K562 (cell line): ENCODE measurements at regions not wholly inside any gene's neighbourhood (a gene's known extent, or its start where the extent isn't known, plus 50 kb on each side); places are given as distances from the start of the nearest gene placed in this dataset.

Source experiments
- ATAC-seq: fragments of 200-7000 bp; cut with Tn5 transposase; 3 replicates; pipeline ENCODE4 v1.9.1; 2020; ENCODE audit warnings: moderate library complexity
- BruUV-seq: library from RNA; stranded (reverse); fragments of 400-500 nt; replicated peaks from 2 replicates; lab custom pipeline; 2021; lab: Mats Ljungman, UMichigan
- CTCF ChIA-PET: fragments of 300-600 bp; formaldehyde crosslinking; extraction: SDS; loops from one replicate; lab custom pipeline; 2021; ENCODE audit warnings: low intra/inter-chr PET ratio; lab: Yijun Ruan, JAX
- POLR2A ChIA-PET: fragments of 300-600, 350-650 bp; sonication (Branson Sonifier 250); formaldehyde crosslinking; extraction: SDS; loops from one replicate; lab custom pipeline; 2021; ENCODE audit warnings: antibody characterized with exemption, inconsistent platforms; lab: Yijun Ruan, JAX
- DNase-seq, 4 experiments: peaks; one replicate each; pipeline versions ENCODE4 v3.0.0 to v3.0.0-alpha.2; 2011 to 2018; ENCODE audit warnings: low spot score in 3 of 4, mixed read lengths in 3 of 4; ENCODE audit errors: extremely low read depth in 1 of 4
- FAIRE-seq: peaks from 2 replicates; lab custom pipeline; 2011; peaks lifted over from hg19 to GRCh38; lab: Jason Lieb, UNC
- H2AFZ ChIP-seq: 2 replicates; pipeline ENCODE4 v1.6.0; 2011; ENCODE audit warnings: low read depth, low read length, control low read depth, inconsistent platforms
- H3K27ac ChIP-seq: fragments of 200-600 bp; 3 replicates; pipeline ENCODE4 v1.8.0; 2011; ENCODE audit warnings: low read depth, mild to moderate bottlenecking, control low read depth, inconsistent platforms, low read length, moderate library complexity, mixed read lengths; ENCODE audit errors: extremely low read depth
- H3K27me3 ChIP-seq, 2 experiments: fragments of 300-600 bp in 1 of 2; 2 replicates in 1 of 2; 3 replicates in 1 of 2; pipeline versions ENCODE4 v1.6.0 to v1.8.0; 2011; ENCODE audit warnings: inconsistent platforms in 2 of 2, low read length in 2 of 2, mild to moderate bottlenecking in 1 of 2, mixed read lengths in 1 of 2, moderate library complexity in 1 of 2; ENCODE audit not compliant: control insufficient read depth in 2 of 2, insufficient read depth in 2 of 2
- H3K36me3 ChIP-seq: fragments of 300-600 bp; 3 replicates; pipeline ENCODE4 v1.8.0; 2011; ENCODE audit warnings: mild to moderate bottlenecking, low read length, inconsistent platforms; ENCODE audit not compliant: control insufficient read depth, insufficient read depth
- H3K4me1 ChIP-seq, 2 experiments: fragments of 200-600 bp in 1 of 2; replicated peaks in 1 of 2; 2 replicates in 1 of 2; 3 replicates in 1 of 2; pipeline versions ENCODE4 v1.5.1 to v1.8.0; 2011; ENCODE audit warnings: inconsistent platforms in 2 of 2, low read length in 2 of 2, mild to moderate bottlenecking in 1 of 2, mixed read lengths in 1 of 2, moderate library complexity in 1 of 2; ENCODE audit not compliant: control insufficient read depth in 2 of 2, insufficient read depth in 2 of 2
- H3K4me2 ChIP-seq: 2 replicates; pipeline ENCODE4 v1.6.1; 2011; ENCODE audit warnings: low read length, control low read depth, inconsistent platforms, mixed read lengths; ENCODE audit not compliant: insufficient read depth
- H3K4me3 ChIP-seq: fragments of 200-600 bp; sonication (generic), shearing (Covaris generic); 2 replicates; pipeline ENCODE4 v1.5.1; 2016; ENCODE audit warnings: control low read depth, inconsistent platforms
- H3K79me2 ChIP-seq: fragments of 200-600 bp; 3 replicates; pipeline ENCODE4 v1.8.0; 2011; ENCODE audit warnings: low read length, inconsistent platforms; ENCODE audit not compliant: control insufficient read depth, insufficient read depth
- H3K9ac ChIP-seq, 2 experiments: 2 replicates each; pipeline versions ENCODE4 v1.6.0 to v1.6.1; 2011; ENCODE audit warnings: low read depth in 2 of 2, low read length in 2 of 2, control low read depth in 1 of 2, inconsistent platforms in 1 of 2, mild to moderate bottlenecking in 1 of 2, mixed read lengths in 1 of 2; ENCODE audit not compliant: insufficient read depth in 1 of 2
- H3K9me1 ChIP-seq: one replicate; pipeline ENCODE4 v1.6.0; 2011; ENCODE audit warnings: inconsistent platforms, mild to moderate bottlenecking, low read length, moderate library complexity; ENCODE audit not compliant: control insufficient read depth, insufficient read depth
- H3K9me3 ChIP-seq: replicated peaks from 2 replicates; pipeline ENCODE4 v1.5.1; 2011; ENCODE audit warnings: low read depth, low read length, inconsistent platforms; ENCODE audit not compliant: control insufficient read depth, insufficient read depth
- H4K20me1 ChIP-seq: replicated peaks from 2 replicates; pipeline ENCODE4 v1.6.1; 2011; ENCODE audit warnings: low read length, inconsistent platforms, mixed read lengths; ENCODE audit not compliant: control insufficient read depth, insufficient read depth
- CC2D1A ChIP-seq: fragments of 450-650 bp; IDR thresholded peaks from 2 replicates; pipeline ENCODE4 v1.6.1; 2017; ENCODE audit warnings: mild to moderate bottlenecking
- HNRNPLL ChIP-seq: fragments of 200-400 bp; formaldehyde crosslinking; IDR thresholded peaks from 2 replicates; pipeline ENCODE4 v1.6.1; 2017; ENCODE audit warnings: low read length, low read depth, mild to moderate bottlenecking; ENCODE audit not compliant: poor library complexity, severe bottlenecking
- POLR2B ChIP-seq: fragments of 450-650 bp; IDR thresholded peaks from 2 replicates; pipeline ENCODE4 v1.6.1; 2018; ENCODE audit warnings: low read depth; ENCODE audit not compliant: partially characterized antibody
- POLR3A ChIP-seq: IDR thresholded peaks from 2 replicates; pipeline ENCODE4 v1.6.1; 2011; ENCODE audit warnings: borderline replicate concordance, mild to moderate bottlenecking, moderate library complexity; ENCODE audit not compliant: insufficient read length, insufficient read depth; ENCODE audit errors: extremely low read depth
- PTTG1 ChIP-seq: fragments of 450-650 bp; IDR thresholded peaks from 2 replicates; pipeline ENCODE4 v1.6.1; 2016; ENCODE audit warnings: low read depth, mild to moderate bottlenecking, missing genetic modification characterization, missing compliant biosample characterization
- RBM14 ChIP-seq: fragments of 200-400 bp; formaldehyde crosslinking; IDR thresholded peaks from 2 replicates; pipeline ENCODE4 v1.6.1; 2018; ENCODE audit warnings: low read depth, mild to moderate bottlenecking, low read length, moderate library complexity, borderline replicate concordance; ENCODE audit not compliant: insufficient read depth
- TEAD2 ChIP-seq: fragments of 450-650 bp; IDR thresholded peaks from 2 replicates; pipeline ENCODE4 v1.6.1; 2016; ENCODE audit warnings: missing genetic modification characterization, control low read depth, missing compliant biosample characterization
- TEAD4 ChIP-seq, 2 experiments: sonication (generic) in 1 of 2; formaldehyde crosslinking in 1 of 2; IDR thresholded peaks; 2 replicates each; pipeline versions ENCODE4 v1.6.1 to v1.8.0; 2012 to 2022; ENCODE audit warnings: borderline replicate concordance in 1 of 2, inconsistent platforms in 1 of 2, low read length in 1 of 2, mild to moderate bottlenecking in 1 of 2, missing genetic modification reagents in 1 of 2
- XRCC3 ChIP-seq: fragments of 450-650 bp; IDR thresholded peaks from 2 replicates; pipeline ENCODE4 v1.6.1; 2017; ENCODE audit warnings: mild to moderate bottlenecking, moderate library complexity
- ZBTB7A ChIP-seq: IDR thresholded peaks from 2 replicates; pipeline ENCODE4 v1.6.1; 2011; ENCODE audit warnings: low read depth, mild to moderate bottlenecking, low read length, moderate library complexity, borderline replicate concordance; ENCODE audit not compliant: control insufficient read depth
- ZNF12 ChIP-seq: sonication (generic); formaldehyde crosslinking; IDR thresholded peaks from 2 replicates; pipeline ENCODE4 v1.4.0; 2020; ENCODE audit warnings: mild to moderate bottlenecking, missing genetic modification reagents
- ZNF174 ChIP-seq: fragments of 250-450 bp; sonication (Bioruptor Pico); IDR thresholded peaks from 2 replicates; pipeline ENCODE4 v1.4.0; 2020; ENCODE audit warnings: mild to moderate bottlenecking
- ZNF407 ChIP-seq: fragments of 450-650 bp; IDR thresholded peaks from 2 replicates; pipeline ENCODE4 v1.6.1; 2016; ENCODE audit warnings: low read depth
- WGBS: fragments of 100-300 bp; shearing (Covaris generic); methylation state at CpG from one replicate; pipeline ENCODE4 v1.1.6; 2016; ENCODE audit warnings: low coverage, mixed read lengths; ENCODE audit not compliant: insufficient coverage; ENCODE audit errors: missing lambda C conversion rate; 5-methylcytosine and 5-hydroxymethylcytosine counted together
- in situ Hi-C: fragments of 300-500 bp; cut with MboI; formaldehyde crosslinking; loops from 4 replicates; pipeline ENCODE4 v1.15.0; 2018; ENCODE audit warnings: inconsistent platforms, mixed read lengths
- intact Hi-C: fragments of 100-400 bp; cut with micrococcal nuclease; formaldehyde crosslinking; loops from 2 replicates; pipeline ENCODE4 v1.14.2; 2022

GRCh38 chr14:66306101-66306500, 180.1 kb upstream of the CCDC196 start (continued):
- no peak for TF ChIP-seq PTTG1
- no peak for TF ChIP-seq POLR3A

- Histone ChIP-seq H4K20me1 (no peaks in the 10 kb centered on the region), H3K4me1 (no peaks in the 10 kb centered on the region), H3K79me2 (no peaks in the 10 kb centered on the region), H3K4me3 (no peak overlapping the region), H3K4me2 (no peak overlapping the region), H3K9ac (no peak overlapping the region), H3K27me3 (no peaks in the 10 kb centered on the region), H3K9me1 (no peaks in the 10 kb centered on the region), H3K9me3 (no peaks in the 10 kb centered on the region), H3K36me3 (no peaks in the 10 kb centered on the region), H2AFZ (no peak overlapping the region), H3K27ac (no peak overlapping the region)
- WGBS = 0% methylated on average over 3 of the region's 3 CpGs
- BruUV-seq = no TSS peak
- ATAC-seq (no peak), FAIRE-seq (no peak), DNase-seq (no peak)
- intact Hi-C loops = no loop called here
- ChIA-PET CTCF (no interaction called here), POLR2A (no interaction called here)
- in situ Hi-C loops = no loop called here
- TF ChIP-seq ZNF407 = no peak
- no peak for TF ChIP-seq RBM14
- no peak for TF ChIP-seq POLR2B
- no peak for TF ChIP-seq TEAD4 (IDR thresholded peaks at IDR 0.05; ENCODE audit: low read length)
- no peak for TF ChIP-seq TEAD4 (CRISPR knock-in tag; IDR thresholded peaks at IDR 0.05; ENCODE audit: borderline replicate concordance)
- TF ChIP-seq ZBTB7A = no peak
- no peak for TF ChIP-seq ZNF12 (CRISPR knock-in tag)
- TF ChIP-seq TEAD2 (tag) = no peak
- no peak for TF ChIP-seq XRCC3
- TF ChIP-seq HNRNPLL = no peak
- TF ChIP-seq CC2D1A = no peak
- no peak for TF ChIP-seq ZNF174 (CRISPR knock-in tag)
Measured at GRCh38 chr14:66311058-66311457, 175.1 kb upstream of the CCDC196 start.
